ENCODE measurements at regions not wholly inside any gene's neighbourhood (a gene's known extent, or its start where the extent isn't known, plus 50 kb on each side); places are given as distances from the start of the nearest gene placed in this dataset.
"Not testable (repeated sequence)": the region's sequence is repeated elsewhere in the genome, so short reads cannot be mapped to it uniquely, and the experiment has no call there.

DNA sequence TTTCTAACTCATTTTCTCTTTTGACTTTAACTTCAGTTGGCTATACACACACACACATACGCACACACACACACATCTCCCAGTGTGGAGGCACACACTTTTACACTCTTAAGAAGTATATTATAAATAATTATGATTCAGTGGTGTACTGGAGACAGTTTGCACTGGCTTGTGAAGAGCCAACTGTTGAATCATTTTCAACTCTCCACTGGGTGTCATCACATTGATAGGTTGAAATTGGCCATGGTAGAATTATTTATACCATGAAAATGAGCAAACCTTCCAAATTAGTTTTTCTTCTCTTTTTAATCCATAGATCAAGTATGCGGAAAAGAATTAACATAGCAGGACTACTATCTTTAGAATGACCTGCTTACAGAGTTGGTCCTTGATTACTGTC is 407.1 kb downstream of the BMP2 start:
- no peak overlapping the region for H3K4me3 ChIP-seq (ENCODE audit: low read length)
- H3K9me2 ChIP-seq (replicated peaks; ENCODE audit: insufficient read depth, low read length): no peaks in the 10 kb centered on the region
- H3K27me3 ChIP-seq (replicated peaks; ENCODE audit: insufficient read depth, low read length): no peaks in the 10 kb centered on the region
- no peak for DNase-seq
- no peaks in the 10 kb centered on the region for H3F3A ChIP-seq (ENCODE audit: insufficient read depth, low read length)
- no peaks in the 10 kb centered on the region for H4K20me1 ChIP-seq (ENCODE audit: insufficient read depth, low read length)
- no peaks in the 10 kb centered on the region for H3K36me3 ChIP-seq (replicated peaks; ENCODE audit: insufficient read depth, low read length)
- no peaks in the 10 kb centered on the region for H3K4me1 ChIP-seq (ENCODE audit: low read length)
- no peak overlapping the region for H3K9ac ChIP-seq (ENCODE audit: low read length)
- TF ChIP-seq EZH2phosphoT487 (IDR thresholded peaks at IDR 0.05; ENCODE audit: low read length) (no peak), EZH2 (optimal IDR thresholded peaks at IDR 0.05; ENCODE audit: low read depth, low read length) (no peak)
- TF ChIP-seq, protein P1, sequence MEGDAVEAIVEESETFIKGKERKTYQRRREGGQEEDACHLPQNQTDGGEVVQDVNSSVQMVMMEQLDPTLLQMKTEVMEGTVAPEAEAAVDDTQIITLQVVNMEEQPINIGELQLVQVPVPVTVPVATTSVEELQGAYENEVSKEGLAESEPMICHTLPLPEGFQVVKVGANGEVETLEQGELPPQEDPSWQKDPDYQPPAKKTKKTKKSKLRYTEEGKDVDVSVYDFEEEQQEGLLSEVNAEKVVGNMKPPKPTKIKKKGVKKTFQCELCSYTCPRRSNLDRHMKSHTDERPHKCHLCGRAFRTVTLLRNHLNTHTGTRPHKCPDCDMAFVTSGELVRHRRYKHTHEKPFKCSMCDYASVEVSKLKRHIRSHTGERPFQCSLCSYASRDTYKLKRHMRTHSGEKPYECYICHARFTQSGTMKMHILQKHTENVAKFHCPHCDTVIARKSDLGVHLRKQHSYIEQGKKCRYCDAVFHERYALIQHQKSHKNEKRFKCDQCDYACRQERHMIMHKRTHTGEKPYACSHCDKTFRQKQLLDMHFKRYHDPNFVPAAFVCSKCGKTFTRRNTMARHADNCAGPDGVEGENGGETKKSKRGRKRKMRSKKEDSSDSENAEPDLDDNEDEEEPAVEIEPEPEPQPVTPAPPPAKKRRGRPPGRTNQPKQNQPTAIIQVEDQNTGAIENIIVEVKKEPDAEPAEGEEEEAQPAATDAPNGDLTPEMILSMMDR (IDR thresholded peaks at IDR 0.05; ENCODE audit: low read length): no peak
- no peak overlapping the region for H3K4me2 ChIP-seq (ENCODE audit: low read depth, low read length)
- no peak overlapping the region for H2AFZ ChIP-seq (ENCODE audit: low read length)
- no peaks in the 10 kb centered on the region for H3K9me3 ChIP-seq (replicated peaks; ENCODE audit: insufficient read depth, low read length)
- no peak overlapping the region for H3K27ac ChIP-seq (ENCODE audit: low read length)
- no peaks in the 10 kb centered on the region for H3K79me2 ChIP-seq (ENCODE audit: low read length)

DNA sequence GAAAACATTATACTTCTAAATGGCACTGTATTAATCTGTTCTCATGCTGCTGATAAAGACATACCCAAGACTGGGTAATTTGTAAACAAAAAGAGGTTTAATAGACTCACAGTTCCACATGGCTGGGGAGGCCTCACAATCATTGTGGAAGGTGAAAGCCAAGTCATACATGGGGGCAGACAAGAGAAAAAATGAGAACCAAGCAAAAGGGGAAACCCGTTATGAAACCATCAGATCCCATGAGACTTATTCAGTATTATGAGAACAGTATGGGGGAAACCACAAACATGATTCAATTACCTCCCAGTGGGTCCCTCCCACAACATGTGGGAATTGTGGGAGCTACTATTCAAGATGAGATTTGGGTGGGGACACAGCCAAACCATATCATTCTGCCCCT is 408.3 kb downstream of the BMP2 start:
- H3K9me2 ChIP-seq (replicated peaks; ENCODE audit: insufficient read depth, low read length); DNase-seq; H3K9ac ChIP-seq (ENCODE audit: low read length); H3K27ac ChIP-seq (ENCODE audit: low read length); H3K9me3 ChIP-seq (replicated peaks; ENCODE audit: insufficient read depth, low read length); H3K36me3 ChIP-seq (replicated peaks; ENCODE audit: insufficient read depth, low read length); H3K4me1 ChIP-seq (ENCODE audit: low read length); H2AFZ ChIP-seq (ENCODE audit: low read length); H3F3A ChIP-seq (ENCODE audit: insufficient read depth, low read length); H3K4me2 ChIP-seq (ENCODE audit: low read depth, low read length); H3K27me3 ChIP-seq (replicated peaks; ENCODE audit: insufficient read depth, low read length); H3K4me3 ChIP-seq (ENCODE audit: low read length); H4K20me1 ChIP-seq (ENCODE audit: insufficient read depth, low read length); H3K79me2 ChIP-seq (ENCODE audit: low read length): not testable (repeated sequence)

DNA sequence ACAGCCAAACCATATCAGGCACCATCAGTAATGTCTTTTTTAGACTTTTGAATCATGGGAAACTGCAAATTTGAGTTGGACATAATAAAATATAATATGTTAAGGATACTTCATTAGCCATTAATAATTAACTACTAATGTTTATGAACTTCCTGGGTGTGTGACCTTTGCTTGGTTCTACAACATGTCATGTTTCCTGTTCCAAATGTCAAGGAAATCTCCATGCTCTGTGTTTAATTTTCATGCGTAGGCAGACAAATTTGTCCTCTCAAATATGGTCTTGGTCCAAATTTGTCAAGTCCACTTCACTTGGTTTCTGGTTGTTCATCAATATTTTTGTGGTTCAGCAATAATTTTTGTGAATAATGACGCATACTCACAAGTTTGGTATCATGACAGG is 410.5 kb downstream of the BMP2 start:
- no peak overlapping the region for H3K27ac ChIP-seq (ENCODE audit: low read length)
- no peaks in the 10 kb centered on the region for H3K9me3 ChIP-seq (replicated peaks; ENCODE audit: insufficient read depth, low read length)
- H3K79me2 ChIP-seq (ENCODE audit: low read length): no peaks in the 10 kb centered on the region
- no peak overlapping the region for H3K4me3 ChIP-seq (ENCODE audit: low read length)
- H3K9me2 ChIP-seq (replicated peaks; ENCODE audit: insufficient read depth, low read length): no peaks in the 10 kb centered on the region
- no peaks in the 10 kb centered on the region for H3K27me3 ChIP-seq (replicated peaks; ENCODE audit: insufficient read depth, low read length)
- no peak overlapping the region for H3K9ac ChIP-seq (ENCODE audit: low read length)
- H3K36me3 ChIP-seq (replicated peaks; ENCODE audit: insufficient read depth, low read length): no peaks in the 10 kb centered on the region
- no peaks in the 10 kb centered on the region for H4K20me1 ChIP-seq (ENCODE audit: insufficient read depth, low read length)
- TF ChIP-seq EZH2 (optimal IDR thresholded peaks at IDR 0.05; ENCODE audit: low read depth, low read length) (no peak), EZH2phosphoT487 (IDR thresholded peaks at IDR 0.05; ENCODE audit: low read length) (no peak)
- TF ChIP-seq, protein P1 (IDR thresholded peaks at IDR 0.05; ENCODE audit: low read length): no peak
- no peaks in the 10 kb centered on the region for H3F3A ChIP-seq (ENCODE audit: insufficient read depth, low read length)
- no peaks in the 10 kb centered on the region for H3K4me1 ChIP-seq (ENCODE audit: low read length)
- no peak for DNase-seq
- no peak overlapping the region for H3K4me2 ChIP-seq (ENCODE audit: low read depth, low read length)
- no peak overlapping the region for H2AFZ ChIP-seq (ENCODE audit: low read length)

DNA sequence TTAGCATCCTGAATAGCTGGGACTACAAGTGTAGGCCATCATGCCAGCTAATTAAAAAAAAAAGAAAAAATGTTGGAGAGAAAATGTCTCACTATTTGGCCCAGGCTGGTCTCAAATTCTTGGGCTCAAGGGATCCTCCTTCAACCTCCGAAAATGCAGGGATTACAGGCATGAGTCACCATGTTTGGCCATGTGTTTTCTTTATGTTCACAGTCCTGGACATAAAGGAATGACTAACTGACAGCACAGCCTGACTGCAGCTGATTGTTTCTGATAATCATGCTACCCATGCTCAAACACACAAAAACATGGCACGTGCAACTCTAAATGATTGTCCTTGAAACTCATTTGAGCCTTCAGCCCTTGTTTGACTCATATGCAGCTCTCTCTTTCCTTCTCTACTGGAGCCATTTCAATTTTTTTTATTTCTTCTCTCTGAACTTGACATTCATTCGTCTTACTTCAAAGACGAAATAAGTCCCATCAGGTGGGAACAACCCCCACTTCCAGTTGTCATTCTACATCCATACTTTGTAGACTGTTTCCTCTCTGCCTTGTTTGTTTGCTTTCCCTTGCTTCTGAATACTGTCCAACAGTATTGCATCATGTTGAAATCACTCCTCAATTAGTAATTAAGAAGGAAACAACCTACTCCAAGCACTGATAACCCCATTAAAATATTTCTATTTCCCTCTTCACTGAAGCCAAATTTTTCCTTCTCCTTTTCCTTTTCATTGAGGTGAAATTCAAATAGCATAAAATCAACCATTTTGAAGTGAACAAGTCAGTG is 413.0 kb downstream of the BMP2 start:
- Histone ChIP-seq H3F3A (ENCODE audit: insufficient read depth, low read length) (no peaks in the 10 kb centered on the region), H3K27me3 (replicated peaks; ENCODE audit: insufficient read depth, low read length) (no peaks in the 10 kb centered on the region), H4K20me1 (ENCODE audit: insufficient read depth, low read length) (no peaks in the 10 kb centered on the region), H3K79me2 (ENCODE audit: low read length) (no peaks in the 10 kb centered on the region), H3K4me1 (ENCODE audit: low read length) (no peaks in the 10 kb centered on the region), H3K9me2 (replicated peaks; ENCODE audit: insufficient read depth, low read length) (no peaks in the 10 kb centered on the region), H3K9ac (ENCODE audit: low read length) (no peak overlapping the region), H3K4me3 (ENCODE audit: low read length) (no peak overlapping the region), H3K4me2 (ENCODE audit: low read depth, low read length) (no peak overlapping the region), H3K27ac (ENCODE audit: low read length) (no peak overlapping the region), H3K36me3 (replicated peaks; ENCODE audit: insufficient read depth, low read length) (no peaks in the 10 kb centered on the region), H2AFZ (ENCODE audit: low read length) (no peak overlapping the region), H3K9me3 (replicated peaks; ENCODE audit: insufficient read depth, low read length) (no peaks in the 10 kb centered on the region)
- no peak for DNase-seq
- TF ChIP-seq EZH2 (optimal IDR thresholded peaks at IDR 0.05; ENCODE audit: low read depth, low read length) (no peak), EZH2phosphoT487 (IDR thresholded peaks at IDR 0.05; ENCODE audit: low read length) (no peak)
- TF ChIP-seq, protein P1 (IDR thresholded peaks at IDR 0.05; ENCODE audit: low read length): no peak
